ENCODE measurements at regions not wholly inside any gene's neighbourhood (a gene's known extent, or its start where the extent isn't known, plus 50 kb on each side); places are given as distances from the start of the nearest gene placed in this dataset.
"Not testable (repeated sequence)": the region's sequence is repeated elsewhere in the genome, so short reads cannot be mapped to it uniquely, and the experiment has no call there.

- TF ChIP-seq MAX (IDR thresholded peaks at IDR 0.05; ENCODE audit: low read depth, low read length) (no peak), CTCF (IDR thresholded peaks at IDR 0.05; ENCODE audit: low read depth, low read length) (no peak), POLR2A (IDR thresholded peaks at IDR 0.05; ENCODE audit: extremely low read depth, insufficient read length) (no peak), MYC (IDR thresholded peaks at IDR 0.05; ENCODE audit: low read depth, low read length) (no peak)
- DNase-seq (ENCODE audit: low read depth) = no peak
- no peak overlapping the region for H3K4me3 ChIP-seq (ENCODE audit: low read depth, low read length)
These were observed 159.0 kb upstream of the TRIB2 start for GRCh38 chr2:12557688-12558087.

GRCh38 chr2:12558519-12558918 is 158.2 kb upstream of the TRIB2 start:
- TF ChIP-seq POLR2A (IDR thresholded peaks at IDR 0.05; ENCODE audit: extremely low read depth, insufficient read length) (no peak), CTCF (IDR thresholded peaks at IDR 0.05; ENCODE audit: low read depth, low read length) (no peak), MAX (IDR thresholded peaks at IDR 0.05; ENCODE audit: low read depth, low read length) (no peak), MYC (IDR thresholded peaks at IDR 0.05; ENCODE audit: low read depth, low read length) (no peak)
- DNase-seq (ENCODE audit: low read depth) = no peak

GRCh38 chr2:12560618-12561017 is 156.1 kb upstream of the TRIB2 start:
- H3K4me3 ChIP-seq (ENCODE audit: low read depth, low read length) = no peak overlapping the region
- DNase-seq (ENCODE audit: low read depth) = no peak
- TF ChIP-seq POLR2A (IDR thresholded peaks at IDR 0.05; ENCODE audit: extremely low read depth, insufficient read length) (no peak), MAX (IDR thresholded peaks at IDR 0.05; ENCODE audit: low read depth, low read length) (no peak), CTCF (IDR thresholded peaks at IDR 0.05; ENCODE audit: low read depth, low read length) (no peak)

More at GRCh38 chr2:12558519-12558918, 158.2 kb upstream of the TRIB2 start:
- H3K4me3 ChIP-seq (ENCODE audit: low read depth, low read length) = no peak overlapping the region

GRCh38 chr2:12567411-12567810 is 149.3 kb upstream of the TRIB2 start:
- TF ChIP-seq MAX (IDR thresholded peaks at IDR 0.05; ENCODE audit: low read depth, low read length) (no peak), MYC (IDR thresholded peaks at IDR 0.05; ENCODE audit: low read depth, low read length) (no peak), POLR2A (IDR thresholded peaks at IDR 0.05; ENCODE audit: extremely low read depth, insufficient read length) (no peak), CTCF (IDR thresholded peaks at IDR 0.05; ENCODE audit: low read depth, low read length) (no peak)
- no peak overlapping the region for H3K4me3 ChIP-seq (ENCODE audit: low read depth, low read length)
- no peak for DNase-seq (ENCODE audit: low read depth)

- H3K4me3 ChIP-seq (ENCODE audit: low read depth, low read length); DNase-seq (ENCODE audit: low read depth): not testable (repeated sequence)
These were observed 147.2 kb upstream of the TRIB2 start for GRCh38 chr2:12569510-12569909.

GRCh38 chr2:12569929-12570328 is 146.8 kb upstream of the TRIB2 start:
- H3K4me3 ChIP-seq (ENCODE audit: low read depth, low read length); DNase-seq (ENCODE audit: low read depth): not testable (repeated sequence)

GRCh38 chr2:12577091-12577490 is 139.6 kb upstream of the TRIB2 start:
- no peak for DNase-seq (ENCODE audit: low read depth)
- H3K4me3 ChIP-seq (ENCODE audit: low read depth, low read length) = no peak overlapping the region
- TF ChIP-seq MYC (IDR thresholded peaks at IDR 0.05; ENCODE audit: low read depth, low read length) (no peak), POLR2A (IDR thresholded peaks at IDR 0.05; ENCODE audit: extremely low read depth, insufficient read length) (no peak), CTCF (IDR thresholded peaks at IDR 0.05; ENCODE audit: low read depth, low read length) (no peak), MAX (IDR thresholded peaks at IDR 0.05; ENCODE audit: low read depth, low read length) (no peak)
